HuH-7 (cell line): ENCODE measurements at regions not wholly inside any gene's neighbourhood (a gene's known extent, or its start where the extent isn't known, plus 50 kb on each side); places are given as distances from the start of the nearest gene placed in this dataset.

Experiments used
- DNase-seq: peaks from one replicate; pipeline ENCODE4 v3.0.0; 2011; ENCODE audit warnings: low spot score

- no peak for DNase-seq
Measured at GRCh38 chr16:87052506-87052905, 264.7 kb downstream of the C16orf95 start.

GRCh38 chr16:87053016-87053982 lies 263.9 kb downstream of the C16orf95 start:
- DNase-seq: no peak

GRCh38 chr16:87054154-87054553 lies 263.0 kb downstream of the C16orf95 start:
- DNase-seq: no peak

GRCh38 chr16:87054856-87055255 lies 262.3 kb downstream of the C16orf95 start:
- DNase-seq: no peak

- no peak for DNase-seq
Measured at GRCh38 chr16:87056083-87056482, 261.1 kb downstream of the C16orf95 start.

GRCh38 chr16:87056551-87056950 lies 260.6 kb downstream of the C16orf95 start:
- no peak for DNase-seq

- DNase-seq: no peak
Measured at GRCh38 chr16:87057211-87057881, 259.8 kb downstream of the C16orf95 start.

GRCh38 chr16:87057951-87058560 lies 259.1 kb downstream of the C16orf95 start:
- no peak for DNase-seq

GRCh38 chr16:87058728-87059250 lies 258.4 kb downstream of the C16orf95 start:
- no peak for DNase-seq

- DNase-seq: no peak
Measured at GRCh38 chr16:87060034-87060986, 256.9 kb downstream of the C16orf95 start.

- DNase-seq: no peak
Measured at GRCh38 chr16:87061243-87061920, 255.8 kb downstream of the C16orf95 start.

- peak; percentile 98 for DNase-seq
Measured at GRCh38 chr16:87062569-87063442, 254.4 kb downstream of the C16orf95 start.

- DNase-seq: no peak
Measured at GRCh38 chr16:87063543-87063942, 253.6 kb downstream of the C16orf95 start.

GRCh38 chr16:87064731-87065445 lies 252.3 kb downstream of the C16orf95 start:
- DNase-seq: no peak

GRCh38 chr16:87065446-87066132 lies 251.6 kb downstream of the C16orf95 start:
- no peak for DNase-seq

- DNase-seq: no peak
Measured at GRCh38 chr16:87066133-87067002, 250.8 kb downstream of the C16orf95 start.

GRCh38 chr16:87067003-87067556 lies 250.1 kb downstream of the C16orf95 start:
- DNase-seq: no peak
